ENCODE measurements at regions not wholly inside any gene's neighbourhood (a gene's known extent, or its start where the extent isn't known, plus 50 kb on each side); places are given as distances from the start of the nearest gene placed in this dataset.
A peak's percentile ranks its signal among the peaks of the same experiment; 100 is the strongest.

DNA sequence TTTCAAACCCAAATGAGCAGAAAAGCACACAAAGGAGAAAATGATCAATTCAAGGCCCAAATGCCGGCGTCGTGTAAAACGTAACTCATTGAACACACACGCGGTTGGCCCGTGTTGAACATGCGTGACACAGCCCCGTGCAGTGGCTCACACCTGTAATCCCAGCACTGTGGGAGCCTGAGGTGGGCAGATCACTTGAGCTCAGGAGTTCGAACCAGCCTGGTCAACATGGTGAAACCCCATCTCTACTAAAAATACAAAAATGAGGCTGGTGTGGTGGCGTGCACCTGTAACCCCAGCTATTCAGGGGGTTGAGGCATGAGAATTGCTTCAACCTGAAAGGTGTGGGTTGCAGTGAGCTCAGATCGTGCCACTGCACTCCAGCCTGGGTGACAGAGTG lies 156.7 kb upstream of the KLF6 start:
- no peak overlapping the region for H3K9ac ChIP-seq (ENCODE audit: low read length)
- no peaks in the 10 kb centered on the region for H3K27me3 ChIP-seq (ENCODE audit: low read length)
- no peaks in the 10 kb centered on the region for H3K36me3 ChIP-seq (ENCODE audit: low read depth, low read length)
- POLR2A ChIA-PET (ENCODE audit: unreplicated experiment): no interaction called here
- H3K9me2 ChIP-seq (replicated peaks; ENCODE audit: low read length): no peaks in the 10 kb centered on the region
- H3K27ac ChIP-seq (ENCODE audit: low read length): no peak overlapping the region
- no peak for TF ChIP-seq EZH2 (IDR thresholded peaks at IDR 0.05; ENCODE audit: low read length, unreplicated experiment)
- TF ChIP-seq EZH2phosphoT487 (IDR thresholded peaks at IDR 0.05; ENCODE audit: borderline replicate concordance, low read length): no peak
- TF ChIP-seq, protein P1, sequence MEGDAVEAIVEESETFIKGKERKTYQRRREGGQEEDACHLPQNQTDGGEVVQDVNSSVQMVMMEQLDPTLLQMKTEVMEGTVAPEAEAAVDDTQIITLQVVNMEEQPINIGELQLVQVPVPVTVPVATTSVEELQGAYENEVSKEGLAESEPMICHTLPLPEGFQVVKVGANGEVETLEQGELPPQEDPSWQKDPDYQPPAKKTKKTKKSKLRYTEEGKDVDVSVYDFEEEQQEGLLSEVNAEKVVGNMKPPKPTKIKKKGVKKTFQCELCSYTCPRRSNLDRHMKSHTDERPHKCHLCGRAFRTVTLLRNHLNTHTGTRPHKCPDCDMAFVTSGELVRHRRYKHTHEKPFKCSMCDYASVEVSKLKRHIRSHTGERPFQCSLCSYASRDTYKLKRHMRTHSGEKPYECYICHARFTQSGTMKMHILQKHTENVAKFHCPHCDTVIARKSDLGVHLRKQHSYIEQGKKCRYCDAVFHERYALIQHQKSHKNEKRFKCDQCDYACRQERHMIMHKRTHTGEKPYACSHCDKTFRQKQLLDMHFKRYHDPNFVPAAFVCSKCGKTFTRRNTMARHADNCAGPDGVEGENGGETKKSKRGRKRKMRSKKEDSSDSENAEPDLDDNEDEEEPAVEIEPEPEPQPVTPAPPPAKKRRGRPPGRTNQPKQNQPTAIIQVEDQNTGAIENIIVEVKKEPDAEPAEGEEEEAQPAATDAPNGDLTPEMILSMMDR (conservative IDR thresholded peaks at IDR 0.05; ENCODE audit: low read depth, low read length): no peak
- H3K9me3 ChIP-seq (ENCODE audit: low read length): no peaks in the 10 kb centered on the region
- no peak overlapping the region for H3K4me2 ChIP-seq (ENCODE audit: low read length)
- ATAC-seq (no peak), DNase-seq (no peak)
- no peaks in the 10 kb centered on the region for H4K20me1 ChIP-seq (ENCODE audit: low read length)
- no peaks in the 10 kb centered on the region for H3F3A ChIP-seq (ENCODE audit: low read length, unreplicated experiment)
- H3K4me3 ChIP-seq (ENCODE audit: low read length): no peak overlapping the region
- intact Hi-C loops (cut with micrococcal nuclease): no loop called here
- no peaks in the 10 kb centered on the region for H3K79me2 ChIP-seq (ENCODE audit: low read length)
- H2AFZ ChIP-seq (ENCODE audit: low read length): no peak overlapping the region
- CTCF ChIA-PET: no interaction called here
- peaks cover 22% of the 10 kb centered on the region for H3K4me1 ChIP-seq (ENCODE audit: insufficient read depth, low read length)
- BruUV-seq (replicated peaks): no TSS peak

DNA sequence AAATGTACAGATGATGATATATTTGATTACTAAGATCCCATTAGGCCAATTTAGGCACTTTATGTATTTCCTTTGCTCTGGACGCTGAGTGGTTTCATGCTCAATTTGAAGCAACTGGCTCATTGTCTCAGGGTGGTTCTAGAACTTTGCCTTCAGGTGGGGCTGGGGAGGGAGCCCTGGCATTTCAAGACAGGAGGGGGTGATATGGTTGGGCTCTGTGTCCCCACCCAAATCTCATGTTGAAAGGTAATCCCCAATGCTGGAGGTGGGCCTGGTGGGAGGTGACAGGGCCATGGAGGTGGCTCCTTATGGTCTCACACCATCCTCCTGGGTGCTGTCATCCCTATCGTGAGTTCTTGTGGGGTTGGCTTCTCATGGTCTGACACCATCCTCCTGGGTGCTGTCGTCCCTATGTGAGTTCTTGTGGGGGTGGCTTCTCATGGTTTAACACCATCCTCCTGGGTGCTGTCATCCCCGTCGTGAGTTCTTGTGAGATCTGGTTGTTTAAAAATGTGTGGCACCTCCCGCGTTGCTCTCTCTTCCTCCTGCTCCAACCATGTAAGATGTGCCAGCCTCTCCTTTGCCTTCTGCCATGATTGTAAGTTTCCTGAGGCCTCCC lies 151.5 kb upstream of the KLF6 start:
- Histone ChIP-seq H3K9ac (ENCODE audit: low read length) (no peak overlapping the region; the same call in 1 of the 2 replicates), H3K27me3 (ENCODE audit: low read length) (no peaks in the 10 kb centered on the region), H3K4me3 (ENCODE audit: low read length) (peak overlapping the region; percentile 55; the same call in 1 of the 2 replicates), H3K27ac (ENCODE audit: low read length) (peak overlapping the region; percentile 58; the same call in 1 of the 2 replicates), H3K4me1 (ENCODE audit: insufficient read depth, low read length) (peaks cover 11% of the 10 kb centered on the region), H3K4me2 (ENCODE audit: low read length) (peak overlapping the region; percentile 77; the same call in 1 of the 2 replicates), H3K36me3 (ENCODE audit: low read depth, low read length) (no peaks in the 10 kb centered on the region), H3K9me2 (replicated peaks; ENCODE audit: low read length) (no peaks in the 10 kb centered on the region), H3F3A (ENCODE audit: low read length, unreplicated experiment) (no peaks in the 10 kb centered on the region), H3K79me2 (ENCODE audit: low read length) (no peaks in the 10 kb centered on the region), H3K9me3 (ENCODE audit: low read length) (no peaks in the 10 kb centered on the region), H2AFZ (ENCODE audit: low read length) (peak overlapping the region; percentile 48; the same call in 1 of the 2 replicates), H4K20me1 (ENCODE audit: low read length) (no peaks in the 10 kb centered on the region)
- TF ChIP-seq EZH2 (IDR thresholded peaks at IDR 0.05; ENCODE audit: low read length, unreplicated experiment) (no peak), EZH2phosphoT487 (IDR thresholded peaks at IDR 0.05; ENCODE audit: borderline replicate concordance, low read length) (no peak)
- TF ChIP-seq, protein P1 (conservative IDR thresholded peaks at IDR 0.05; ENCODE audit: low read depth, low read length): no peak
- intact Hi-C loops (cut with micrococcal nuclease): loop anchor here (5.0 kb wide), 2 partner anchors 84 to 149 kb away; partner anchors contain the start of gene KLF6
- no peak for DNase-seq
- no TSS peak for BruUV-seq (replicated peaks)
- CTCF ChIA-PET: no interaction called here
- ATAC-seq: peak; percentile 33; the same call in 1 of the 2 replicates
- POLR2A ChIA-PET (ENCODE audit: unreplicated experiment): no interaction called here

DNA sequence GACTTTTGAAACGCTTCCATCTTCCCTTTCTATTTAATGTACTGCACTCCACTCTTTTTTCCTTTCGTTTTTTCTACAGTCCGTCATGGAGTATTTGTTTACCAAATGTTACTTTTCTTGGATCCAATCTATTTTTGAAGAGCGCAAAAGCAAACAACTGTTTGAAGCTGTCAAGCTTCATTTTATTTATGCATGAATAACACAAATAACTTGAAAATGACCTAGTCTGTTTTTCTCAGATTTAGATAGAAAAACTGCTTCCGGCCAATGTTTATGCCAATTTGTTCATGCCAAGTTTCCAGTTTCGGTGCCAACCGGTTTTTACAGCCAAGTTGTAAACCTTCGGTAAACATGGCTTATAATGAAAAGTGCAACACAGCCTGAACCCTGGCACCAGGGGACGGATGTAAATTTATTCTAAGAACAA lies 150.9 kb upstream of the KLF6 start:
- Histone ChIP-seq H4K20me1 (ENCODE audit: low read length) (no peaks in the 10 kb centered on the region), H3K9me2 (replicated peaks; ENCODE audit: low read length) (no peaks in the 10 kb centered on the region), H3K9ac (ENCODE audit: low read length) (peak overlapping the region; percentile 50), H3K27me3 (ENCODE audit: low read length) (no peaks in the 10 kb centered on the region), H3K36me3 (ENCODE audit: low read depth, low read length) (no peaks in the 10 kb centered on the region), H3K9me3 (ENCODE audit: low read length) (no peaks in the 10 kb centered on the region), H3K27ac (ENCODE audit: low read length) (peak overlapping the region; percentile 58), H3K79me2 (ENCODE audit: low read length) (no peaks in the 10 kb centered on the region), H3K4me1 (ENCODE audit: insufficient read depth, low read length) (peaks cover 11% of the 10 kb centered on the region), H3K4me2 (ENCODE audit: low read length) (peak overlapping the region; percentile 77), H2AFZ (ENCODE audit: low read length) (peak overlapping the region; percentile 48), H3F3A (ENCODE audit: low read length, unreplicated experiment) (no peaks in the 10 kb centered on the region), H3K4me3 (ENCODE audit: low read length) (peak overlapping the region; percentile 55)
- DNase-seq (peak; percentile 59), ATAC-seq (peak; percentile 81)
- POLR2A ChIA-PET (ENCODE audit: unreplicated experiment): interaction anchor here (0.6 kb wide), 1 partner anchor 10 kb away, joined by 4 read pairs; no protein-coding TSS in a partner anchor
- BruUV-seq (replicated peaks): no TSS peak
- CTCF ChIA-PET: no interaction called here
- intact Hi-C loops (cut with micrococcal nuclease): loop anchor here (5.0 kb wide), 2 partner anchors 84 to 149 kb away; partner anchors contain the start of gene KLF6
- TF ChIP-seq EZH2phosphoT487 (IDR thresholded peaks at IDR 0.05; ENCODE audit: borderline replicate concordance, low read length) (no peak), EZH2 (IDR thresholded peaks at IDR 0.05; ENCODE audit: low read length, unreplicated experiment) (no peak)
- TF ChIP-seq, protein P1 (conservative IDR thresholded peaks at IDR 0.05; ENCODE audit: low read depth, low read length): no peak

Measured in PC-3 (cell line).